DND-41 (cell line): ENCODE measurements at regions not wholly inside any gene's neighbourhood (a gene's known extent, or its start where the extent isn't known, plus 50 kb on each side); places are given as distances from the start of the nearest gene placed in this dataset.

Experiments
- EZH2 ChIP-seq: IDR thresholded peaks from 3 replicates; pipeline ENCODE4 v1.6.1; 2012; ENCODE audit warnings: borderline replicate concordance, low read depth, mild to moderate bottlenecking, moderate library complexity, low read length, inconsistent platforms; ENCODE audit not compliant: severe bottlenecking
- TF ChIP-seq, protein P1 (sequence below): IDR thresholded peaks from 2 replicates; pipeline ENCODE4 v1.5.1; 2012; ENCODE audit warnings: borderline replicate concordance, low read length, moderate library complexity, mild to moderate bottlenecking; ENCODE audit not compliant: poor library complexity, severe bottlenecking; ENCODE audit errors: extremely low read depth

DNA sequence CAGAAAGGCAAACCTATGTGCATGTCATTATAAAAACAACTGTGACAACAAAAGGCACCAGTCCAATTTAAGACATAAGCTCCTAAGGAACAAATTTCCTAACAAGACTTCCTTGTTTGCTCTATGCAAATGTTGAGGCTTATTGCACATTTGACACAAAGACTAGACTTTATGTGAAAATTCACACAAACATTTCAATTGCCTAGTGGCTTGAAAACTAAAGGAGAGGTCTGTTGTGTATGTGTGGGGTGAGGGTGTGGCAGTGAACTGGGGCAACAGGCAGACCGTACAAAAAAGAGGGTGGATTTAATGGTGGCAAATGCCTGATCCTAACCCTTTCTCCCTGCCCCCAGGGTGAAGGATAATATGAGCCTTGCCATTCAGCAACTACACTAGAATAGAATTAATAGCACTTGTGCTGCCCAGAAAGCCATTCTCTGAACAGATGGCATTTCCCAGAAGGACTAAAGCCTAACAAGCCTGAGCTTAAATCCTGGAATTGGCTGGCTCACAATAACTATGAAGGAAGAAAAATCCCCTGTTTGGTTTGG is 73.9 kb downstream of the GLUL start:
- TF ChIP-seq EZH2: no peak
- TF ChIP-seq, protein P1, sequence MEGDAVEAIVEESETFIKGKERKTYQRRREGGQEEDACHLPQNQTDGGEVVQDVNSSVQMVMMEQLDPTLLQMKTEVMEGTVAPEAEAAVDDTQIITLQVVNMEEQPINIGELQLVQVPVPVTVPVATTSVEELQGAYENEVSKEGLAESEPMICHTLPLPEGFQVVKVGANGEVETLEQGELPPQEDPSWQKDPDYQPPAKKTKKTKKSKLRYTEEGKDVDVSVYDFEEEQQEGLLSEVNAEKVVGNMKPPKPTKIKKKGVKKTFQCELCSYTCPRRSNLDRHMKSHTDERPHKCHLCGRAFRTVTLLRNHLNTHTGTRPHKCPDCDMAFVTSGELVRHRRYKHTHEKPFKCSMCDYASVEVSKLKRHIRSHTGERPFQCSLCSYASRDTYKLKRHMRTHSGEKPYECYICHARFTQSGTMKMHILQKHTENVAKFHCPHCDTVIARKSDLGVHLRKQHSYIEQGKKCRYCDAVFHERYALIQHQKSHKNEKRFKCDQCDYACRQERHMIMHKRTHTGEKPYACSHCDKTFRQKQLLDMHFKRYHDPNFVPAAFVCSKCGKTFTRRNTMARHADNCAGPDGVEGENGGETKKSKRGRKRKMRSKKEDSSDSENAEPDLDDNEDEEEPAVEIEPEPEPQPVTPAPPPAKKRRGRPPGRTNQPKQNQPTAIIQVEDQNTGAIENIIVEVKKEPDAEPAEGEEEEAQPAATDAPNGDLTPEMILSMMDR: no peak
